IPS DF 19.7 (cell line): ENCODE measurements at regions not wholly inside any gene's neighbourhood (a gene's known extent, or its start where the extent isn't known, plus 50 kb on each side); places are given as distances from the start of the nearest gene placed in this dataset.

Source experiments
- DNase-seq: peaks from one replicate; pipeline ENCODE4 v3.0.0-alpha.2; 2013; ENCODE audit warnings: low read depth, low spot score

- DNase-seq = no peak
Measured at GRCh38 chr4:129346734-129347133, 250.8 kb downstream of the C4orf33 start.

DNA sequence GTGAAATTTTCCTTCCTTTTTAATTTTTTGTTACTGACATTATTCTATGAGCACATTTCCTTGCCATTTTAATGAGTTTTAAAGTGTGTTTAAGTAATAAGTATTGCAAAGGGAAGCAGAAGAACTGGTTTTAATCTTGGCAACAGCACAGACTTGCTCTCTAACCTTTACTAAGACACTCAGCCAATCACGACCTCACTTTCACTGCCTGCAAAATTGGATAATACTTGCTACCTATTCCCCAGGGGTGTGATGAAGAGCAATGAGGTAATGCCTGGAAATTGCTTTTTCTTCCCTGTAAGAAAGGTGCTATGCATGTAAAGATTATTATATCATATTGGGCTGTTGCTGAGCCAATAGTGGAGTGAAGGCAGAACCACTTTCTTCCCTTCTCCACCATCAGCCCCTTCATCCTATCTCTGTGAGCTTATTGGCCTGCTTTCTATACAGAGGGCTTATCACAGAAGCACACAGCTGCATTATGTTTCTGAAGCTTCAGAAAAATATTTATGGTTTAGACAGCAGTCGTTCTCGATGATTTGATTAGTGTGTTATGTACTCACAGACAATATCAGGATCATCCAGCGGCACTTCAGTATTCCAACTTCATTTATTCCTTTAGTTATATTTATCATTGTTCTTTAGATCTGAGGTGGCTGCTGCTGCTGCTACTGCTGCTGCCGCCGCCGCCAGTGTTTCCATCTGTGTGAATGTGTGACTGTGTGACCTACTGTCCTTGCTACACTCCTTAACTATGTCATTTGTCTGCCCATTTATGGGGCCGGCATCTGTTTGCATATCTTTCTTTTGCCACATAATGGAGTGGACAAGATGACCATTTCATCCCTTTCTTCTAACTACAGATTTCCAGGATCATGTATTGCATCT is 255.1 kb downstream of the C4orf33 start:
- DNase-seq = no peak

GRCh38 chr4:129352480-129352879 is 256.5 kb downstream of the C4orf33 start:
- no peak for DNase-seq

DNA sequence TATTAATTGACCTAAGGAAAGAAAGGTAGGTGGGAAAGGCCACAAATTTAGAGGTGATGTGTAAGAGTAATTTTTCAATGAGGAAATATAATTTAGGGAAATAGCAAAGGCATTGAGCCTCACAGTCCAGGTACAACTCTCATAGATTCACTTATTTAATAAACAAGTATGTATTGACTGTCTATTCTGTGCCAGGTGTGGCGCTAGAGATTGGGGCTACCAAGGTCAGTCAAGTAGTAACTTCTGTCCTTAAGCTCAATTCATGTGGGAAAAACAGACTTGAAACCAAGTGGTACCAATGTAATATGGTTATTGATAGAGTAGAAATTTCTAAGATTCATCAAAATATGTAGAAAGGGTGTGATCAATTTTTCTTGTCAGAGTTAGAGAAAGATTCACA is 257.5 kb downstream of the C4orf33 start:
- no peak for DNase-seq

DNA sequence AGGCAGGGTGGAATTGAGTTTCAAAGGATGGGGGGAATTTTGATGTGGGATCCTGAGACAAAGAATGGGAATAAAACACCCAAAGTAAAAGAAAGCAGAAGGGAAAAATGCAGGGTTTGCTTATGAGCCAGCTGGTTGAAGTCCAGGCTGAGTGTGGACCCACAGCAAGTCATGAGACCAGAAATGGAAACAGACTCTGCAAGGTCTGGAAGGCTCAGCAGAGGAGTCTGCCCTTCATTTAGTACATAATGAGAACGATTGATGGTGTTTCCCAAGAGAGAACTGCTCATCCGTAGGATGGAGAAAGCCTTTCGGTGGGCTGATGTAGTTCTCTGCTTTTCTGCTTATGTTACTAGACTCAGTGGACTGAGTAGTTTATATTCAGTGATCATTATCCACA is 259.1 kb downstream of the C4orf33 start:
- no peak for DNase-seq

GRCh38 chr4:129355516-129355915 is 259.6 kb downstream of the C4orf33 start:
- peak; percentile 3 for DNase-seq

GRCh38 chr4:129358571-129358970 is 262.6 kb downstream of the C4orf33 start:
- DNase-seq = no peak

GRCh38 chr4:129359461-129359860 is 263.5 kb downstream of the C4orf33 start:
- no peak for DNase-seq

DNA sequence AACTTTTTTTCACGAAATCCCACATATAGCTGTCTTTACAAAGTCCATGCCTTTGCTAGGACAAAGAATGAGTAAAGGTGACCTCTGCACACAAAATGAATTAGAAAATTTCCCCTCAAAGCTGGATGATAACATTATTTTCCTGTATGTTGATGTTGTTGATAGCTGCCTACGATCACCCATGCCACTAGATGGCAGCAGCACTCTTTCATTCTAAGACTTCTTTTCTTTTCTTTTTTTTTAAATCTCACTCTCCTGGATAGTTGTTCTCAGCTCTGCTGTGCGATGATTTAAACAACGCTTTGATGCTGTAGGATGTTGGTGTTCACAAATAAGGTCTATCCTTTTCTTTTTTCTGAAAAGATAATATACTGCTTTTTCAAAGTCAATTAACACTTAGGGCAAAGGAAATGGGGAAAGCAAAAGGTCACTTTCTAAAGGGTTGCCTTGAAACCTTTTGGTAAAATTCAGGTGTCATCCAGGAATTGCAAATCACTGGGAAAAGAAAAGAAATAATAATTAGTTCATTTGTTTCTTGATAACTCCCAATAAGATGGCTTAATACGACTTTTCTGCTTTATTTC is 266.8 kb downstream of the C4orf33 start:
- peak; percentile 7 for DNase-seq

GRCh38 chr4:129364747-129365452 is 268.9 kb downstream of the C4orf33 start:
- DNase-seq = no peak

GRCh38 chr4:129369361-129370010 is 273.5 kb downstream of the C4orf33 start:
- no peak for DNase-seq

GRCh38 chr4:129371065-129371464 is 275.1 kb downstream of the C4orf33 start:
- DNase-seq = no peak

- no peak for DNase-seq
Measured at GRCh38 chr4:129371926-129372325, 276.0 kb downstream of the C4orf33 start.

GRCh38 chr4:129377131-129377845 is 281.3 kb downstream of the C4orf33 start:
- DNase-seq = no peak

DNA sequence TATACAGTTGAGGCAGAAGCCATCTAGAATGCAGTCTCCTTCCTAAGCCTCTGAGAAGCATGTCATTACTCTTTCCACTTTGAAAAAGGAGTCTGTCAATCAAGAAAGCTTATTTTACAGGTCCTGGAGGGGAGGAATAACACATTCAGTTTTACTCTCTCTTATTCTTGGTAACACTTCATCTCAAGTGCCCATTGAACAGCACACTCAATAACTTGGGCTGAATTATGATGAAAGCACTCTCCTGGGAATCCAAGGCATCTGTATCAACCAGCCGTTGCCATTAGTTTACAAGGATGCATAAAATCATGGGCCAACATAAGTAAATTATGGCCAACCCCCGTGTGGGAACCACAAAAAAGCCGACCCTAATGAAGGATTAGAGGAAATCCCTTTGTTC is 282.4 kb downstream of the C4orf33 start:
- DNase-seq = no peak

- DNase-seq = no peak
Measured at GRCh38 chr4:129379429-129379828, 283.5 kb downstream of the C4orf33 start.

DNA sequence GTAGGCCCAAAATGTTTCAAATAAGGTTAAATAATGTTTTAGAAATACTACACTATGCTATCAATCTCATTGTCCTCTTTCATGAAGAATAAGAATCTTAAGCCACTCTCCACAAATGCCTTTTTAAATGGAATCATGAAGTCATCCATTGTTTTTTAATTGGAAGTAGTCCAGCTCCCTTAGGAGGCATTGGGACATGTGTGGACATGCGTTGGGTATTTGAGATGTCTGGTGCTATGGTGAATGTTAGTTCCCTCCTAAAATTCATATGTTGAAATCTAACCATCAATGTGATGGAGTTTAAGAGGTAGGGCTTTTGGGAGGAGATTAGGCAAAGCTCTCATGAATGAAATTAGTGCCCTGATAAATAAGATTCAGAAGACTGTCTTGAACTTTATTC is 289.0 kb downstream of the C4orf33 start:
- DNase-seq = no peak

- DNase-seq = no peak
Measured at GRCh38 chr4:129387666-129388065, 291.7 kb downstream of the C4orf33 start.

DNA sequence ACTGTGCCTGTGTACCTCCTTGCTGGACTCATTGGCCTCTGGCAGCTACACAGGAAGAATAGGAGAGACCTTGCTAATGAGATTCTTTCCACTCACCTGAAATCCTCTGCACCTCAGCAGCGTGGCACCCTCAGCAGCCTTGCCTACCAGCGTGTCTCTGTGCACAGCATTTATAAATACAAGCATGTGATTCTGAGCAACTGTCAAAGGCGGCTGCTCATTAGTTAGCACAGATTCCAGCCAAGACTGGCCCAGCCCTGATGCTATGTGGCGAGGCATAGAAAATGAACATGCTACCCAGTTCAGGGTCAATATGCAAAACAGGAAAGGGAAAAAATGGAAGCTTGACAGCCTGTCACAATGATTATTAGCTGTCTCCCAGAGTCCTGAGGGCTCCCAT is 298.0 kb downstream of the C4orf33 start:
- DNase-seq = no peak

- DNase-seq = no peak
Measured at GRCh38 chr4:129394635-129395034, 298.7 kb downstream of the C4orf33 start.

- no peak for DNase-seq
Measured at GRCh38 chr4:129403848-129404247, 307.9 kb downstream of the C4orf33 start.
